ENCODE measurements at regions not wholly inside any gene's neighbourhood (a gene's known extent, or its start where the extent isn't known, plus 50 kb on each side); places are given as distances from the start of the nearest gene placed in this dataset.

DNA sequence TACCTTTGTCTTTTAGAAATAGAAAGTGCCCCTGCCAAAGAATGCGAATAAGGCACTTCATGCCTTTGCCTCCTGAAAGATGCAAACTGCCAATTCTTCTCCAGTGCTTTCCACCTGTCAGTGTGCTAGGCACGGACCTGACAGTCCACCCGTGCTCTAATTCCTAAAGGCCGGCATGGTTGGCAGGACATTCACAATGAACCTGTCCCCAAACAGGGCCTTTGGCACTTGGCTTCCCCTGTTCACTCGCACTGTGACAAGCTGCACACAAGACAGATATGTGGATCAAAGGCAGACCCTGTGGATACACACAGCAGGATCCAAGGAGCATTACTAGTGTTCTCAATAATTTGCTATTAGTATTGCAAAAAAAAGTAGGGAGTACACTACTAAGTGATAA lies 505.7 kb upstream of the AGTR1 start:
- DNase-seq (ENCODE audit: low read depth): no peak
- TF ChIP-seq, protein P1, sequence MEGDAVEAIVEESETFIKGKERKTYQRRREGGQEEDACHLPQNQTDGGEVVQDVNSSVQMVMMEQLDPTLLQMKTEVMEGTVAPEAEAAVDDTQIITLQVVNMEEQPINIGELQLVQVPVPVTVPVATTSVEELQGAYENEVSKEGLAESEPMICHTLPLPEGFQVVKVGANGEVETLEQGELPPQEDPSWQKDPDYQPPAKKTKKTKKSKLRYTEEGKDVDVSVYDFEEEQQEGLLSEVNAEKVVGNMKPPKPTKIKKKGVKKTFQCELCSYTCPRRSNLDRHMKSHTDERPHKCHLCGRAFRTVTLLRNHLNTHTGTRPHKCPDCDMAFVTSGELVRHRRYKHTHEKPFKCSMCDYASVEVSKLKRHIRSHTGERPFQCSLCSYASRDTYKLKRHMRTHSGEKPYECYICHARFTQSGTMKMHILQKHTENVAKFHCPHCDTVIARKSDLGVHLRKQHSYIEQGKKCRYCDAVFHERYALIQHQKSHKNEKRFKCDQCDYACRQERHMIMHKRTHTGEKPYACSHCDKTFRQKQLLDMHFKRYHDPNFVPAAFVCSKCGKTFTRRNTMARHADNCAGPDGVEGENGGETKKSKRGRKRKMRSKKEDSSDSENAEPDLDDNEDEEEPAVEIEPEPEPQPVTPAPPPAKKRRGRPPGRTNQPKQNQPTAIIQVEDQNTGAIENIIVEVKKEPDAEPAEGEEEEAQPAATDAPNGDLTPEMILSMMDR (IDR thresholded peaks at IDR 0.05; ENCODE audit: low read depth, low read length, missing control alignments): no peak
- no peak overlapping the region for H3K4me3 ChIP-seq (ENCODE audit: low read depth, low read length)

DNA sequence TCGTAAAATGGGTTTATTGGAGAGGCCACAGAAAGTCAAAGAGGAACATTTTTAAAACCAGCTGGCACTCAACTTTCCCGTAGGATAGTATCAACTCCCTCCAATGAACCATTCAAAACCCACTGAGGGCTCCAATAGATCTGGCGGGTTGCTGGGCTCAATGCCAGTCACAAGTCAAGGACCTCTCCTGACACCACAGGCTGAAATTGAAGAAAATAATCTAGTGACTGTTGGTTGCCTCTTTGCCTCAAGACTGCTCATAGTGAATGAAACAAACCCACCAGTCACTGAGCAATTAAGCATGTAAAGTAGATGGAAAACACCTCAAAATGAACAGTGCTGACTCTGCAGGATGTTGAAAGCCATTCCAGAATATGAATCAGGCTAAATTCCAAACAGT lies 500.6 kb upstream of the AGTR1 start:
- no peak for DNase-seq (ENCODE audit: low read depth)
- TF ChIP-seq, protein P1 (IDR thresholded peaks at IDR 0.05; ENCODE audit: low read depth, low read length, missing control alignments): no peak
- H3K4me3 ChIP-seq (ENCODE audit: low read depth, low read length): no peak overlapping the region

DNA sequence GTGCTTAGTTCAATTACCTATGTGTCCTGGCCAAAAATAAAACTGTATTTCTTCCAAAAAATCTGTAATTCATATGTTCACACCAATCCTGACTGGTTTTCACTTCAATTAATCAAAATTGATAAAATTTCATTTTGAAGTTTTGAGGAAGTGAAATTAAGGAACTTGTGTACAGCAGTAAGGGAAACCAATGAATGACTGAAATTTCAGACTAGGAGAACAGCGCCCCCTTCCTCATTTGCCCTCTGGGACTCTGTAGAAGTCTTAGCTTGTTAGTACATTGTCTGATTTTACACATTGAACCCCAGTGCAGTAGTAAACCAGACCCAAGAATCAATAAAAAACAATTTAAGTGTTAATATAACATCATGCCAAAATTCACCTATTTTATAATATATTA lies 495.3 kb upstream of the AGTR1 start:
- TF ChIP-seq, protein P1 (IDR thresholded peaks at IDR 0.05; ENCODE audit: low read depth, low read length, missing control alignments): peak; percentile 17
- DNase-seq (ENCODE audit: low read depth): no peak

DNA sequence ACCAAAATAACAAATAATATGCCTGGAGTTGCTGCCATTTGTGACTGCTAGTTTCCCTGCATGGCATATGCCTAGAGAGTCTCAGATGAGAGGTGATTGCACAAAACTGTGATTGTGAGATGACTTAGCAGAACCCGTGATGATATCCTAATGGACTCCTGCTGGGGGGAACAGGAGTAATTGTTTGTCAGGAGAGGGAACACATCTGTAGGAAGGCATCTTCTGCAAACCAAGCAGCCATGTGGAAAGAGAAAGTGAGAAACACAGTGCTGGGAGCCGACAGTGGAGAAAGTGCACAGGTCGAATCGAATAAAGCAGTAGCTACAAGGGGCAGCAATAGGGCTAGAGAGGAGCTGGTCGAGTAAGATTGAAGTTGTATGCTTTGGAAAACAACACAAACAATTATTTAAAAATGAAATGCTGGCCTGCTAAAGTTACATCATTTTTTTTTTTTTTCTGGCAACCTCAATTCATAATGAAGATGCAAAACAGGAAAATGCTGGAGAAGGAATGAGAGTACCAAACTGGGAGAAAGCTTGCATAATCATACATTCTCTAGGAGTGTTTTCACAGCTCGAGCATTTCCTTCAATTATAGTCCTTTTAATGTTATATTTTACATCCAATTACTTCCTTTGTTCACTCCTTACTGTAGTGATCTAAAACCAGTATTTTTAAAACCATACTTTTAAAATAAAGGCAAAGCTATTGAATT lies 494.2 kb upstream of the AGTR1 start:
- DNase-seq (ENCODE audit: low read depth): no peak
- no peak overlapping the region for H3K4me3 ChIP-seq (ENCODE audit: low read depth, low read length)
- TF ChIP-seq, protein P1 (IDR thresholded peaks at IDR 0.05; ENCODE audit: low read depth, low read length, missing control alignments): no peak

More for the DNA sequence above, 495.3 kb upstream of the AGTR1 start:
- H3K4me3 ChIP-seq (ENCODE audit: low read depth, low read length): no peak overlapping the region

DNA sequence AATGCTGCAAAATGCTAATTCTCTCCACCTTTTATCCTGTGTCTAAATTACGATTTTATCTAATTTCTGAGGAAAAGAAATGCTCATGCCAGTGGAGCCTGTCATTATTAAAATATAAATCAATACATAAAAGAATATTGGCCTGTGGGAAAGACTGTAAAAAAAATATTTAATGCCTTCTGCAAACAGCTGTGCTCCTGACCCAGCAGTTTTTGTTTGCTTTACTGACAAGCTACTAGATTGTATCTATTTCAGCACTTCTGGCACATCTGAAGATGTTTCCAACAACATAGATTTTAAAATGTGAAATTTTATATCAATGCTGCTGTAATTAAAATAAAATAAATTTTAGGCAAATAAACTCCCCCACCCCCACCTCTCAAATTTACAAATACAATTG lies 493.6 kb upstream of the AGTR1 start:
- TF ChIP-seq, protein P1 (IDR thresholded peaks at IDR 0.05; ENCODE audit: low read depth, low read length, missing control alignments): no peak
- H3K4me3 ChIP-seq (ENCODE audit: low read depth, low read length): no peak overlapping the region
- no peak for DNase-seq (ENCODE audit: low read depth)

DNA sequence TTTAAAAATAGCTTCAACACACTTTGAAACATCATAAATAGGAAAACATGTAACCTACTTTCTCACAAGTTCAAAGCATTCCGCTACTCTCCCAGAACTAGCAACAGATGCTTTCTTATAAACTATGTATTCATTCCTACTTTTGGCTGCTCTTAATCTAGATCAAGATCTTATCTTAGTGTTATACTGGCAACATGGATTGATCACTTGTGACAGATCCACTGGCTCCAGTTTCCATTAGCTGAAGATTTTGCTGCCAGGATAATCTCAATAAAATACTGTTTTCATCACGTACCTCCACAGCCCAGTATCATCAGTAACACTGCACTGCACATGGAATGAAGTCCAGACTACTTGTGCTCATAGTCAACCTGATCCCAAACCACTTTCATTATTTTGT lies 491.7 kb upstream of the AGTR1 start:
- DNase-seq (ENCODE audit: low read depth): no peak
- H3K4me3 ChIP-seq (ENCODE audit: low read depth, low read length): no peak overlapping the region
- TF ChIP-seq, protein P1 (IDR thresholded peaks at IDR 0.05; ENCODE audit: low read depth, low read length, missing control alignments): no peak

DNA sequence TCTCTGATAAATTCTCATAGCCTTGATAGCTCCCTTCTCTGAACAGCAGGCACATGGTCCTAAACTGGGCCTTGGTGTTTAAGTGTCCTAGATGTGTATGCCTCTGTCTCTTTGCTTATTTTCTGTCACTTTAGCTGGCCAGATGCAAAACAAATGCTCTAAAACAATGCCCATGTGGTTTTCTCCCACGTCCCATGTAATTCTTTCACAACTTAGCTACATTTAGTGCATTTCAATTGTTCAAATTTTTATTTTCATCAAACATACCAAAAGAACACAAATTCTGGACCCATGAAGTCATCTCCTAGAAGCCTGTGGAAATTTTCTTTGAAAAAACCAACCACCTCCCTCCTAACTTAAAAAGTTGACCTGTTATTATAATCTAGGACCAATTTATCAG lies 491.3 kb upstream of the AGTR1 start:
- TF ChIP-seq, protein P1 (IDR thresholded peaks at IDR 0.05; ENCODE audit: low read depth, low read length, missing control alignments): no peak
- no peak for DNase-seq (ENCODE audit: low read depth)
- no peak overlapping the region for H3K4me3 ChIP-seq (ENCODE audit: low read depth, low read length)

Measured in GM12864 (cell line).